Activated naive CD4-positive, alpha-beta T cell treated with anti-CD3 and anti-CD28 coated beads for 36 hours (primary cell): ENCODE measurements at regions not wholly inside any gene's neighbourhood (a gene's known extent, or its start where the extent isn't known, plus 50 kb on each side); places are given as distances from the start of the nearest gene placed in this dataset.

Source experiments
- CTCF ChIA-PET: fragments of 350-600 bp; sonication (Branson Sonifier 250); formaldehyde crosslinking; loops from one replicate; lab custom pipeline; 2021; ENCODE audit warnings: antibody characterized with exemption; lab: Charles Lee
- DNase-seq: peaks from one replicate; pipeline ENCODE4 v3.0.0-alpha.2; 2020
- H3K27ac Mint-ChIP-seq: one replicate; pipeline ENCODE4 v1.8.0; 2021; ENCODE audit warnings: mild to moderate bottlenecking, mixed read lengths
- H3K27me3 Mint-ChIP-seq: one replicate; pipeline ENCODE4 v1.8.0; 2021; ENCODE audit warnings: low read depth, mixed read lengths
- H3K36me3 Mint-ChIP-seq: one replicate; pipeline ENCODE4 v1.8.0; 2021; ENCODE audit warnings: low read depth, mixed read lengths
- H3K4me1 Mint-ChIP-seq: one replicate; pipeline ENCODE4 v1.8.0; 2021; ENCODE audit warnings: low read depth, mixed read lengths
- H3K4me3 Mint-ChIP-seq: one replicate; pipeline ENCODE4 v1.8.0; 2021; ENCODE audit warnings: mild to moderate bottlenecking, moderate library complexity, mixed read lengths
- H3K9me3 Mint-ChIP-seq: one replicate; pipeline ENCODE4 v1.8.0; 2021; ENCODE audit warnings: mixed read lengths
- intact Hi-C: fragments of 100-400 bp; cut with micrococcal nuclease; formaldehyde crosslinking; loops from one replicate; pipeline ENCODE4 v1.15.1; 2023

DNA sequence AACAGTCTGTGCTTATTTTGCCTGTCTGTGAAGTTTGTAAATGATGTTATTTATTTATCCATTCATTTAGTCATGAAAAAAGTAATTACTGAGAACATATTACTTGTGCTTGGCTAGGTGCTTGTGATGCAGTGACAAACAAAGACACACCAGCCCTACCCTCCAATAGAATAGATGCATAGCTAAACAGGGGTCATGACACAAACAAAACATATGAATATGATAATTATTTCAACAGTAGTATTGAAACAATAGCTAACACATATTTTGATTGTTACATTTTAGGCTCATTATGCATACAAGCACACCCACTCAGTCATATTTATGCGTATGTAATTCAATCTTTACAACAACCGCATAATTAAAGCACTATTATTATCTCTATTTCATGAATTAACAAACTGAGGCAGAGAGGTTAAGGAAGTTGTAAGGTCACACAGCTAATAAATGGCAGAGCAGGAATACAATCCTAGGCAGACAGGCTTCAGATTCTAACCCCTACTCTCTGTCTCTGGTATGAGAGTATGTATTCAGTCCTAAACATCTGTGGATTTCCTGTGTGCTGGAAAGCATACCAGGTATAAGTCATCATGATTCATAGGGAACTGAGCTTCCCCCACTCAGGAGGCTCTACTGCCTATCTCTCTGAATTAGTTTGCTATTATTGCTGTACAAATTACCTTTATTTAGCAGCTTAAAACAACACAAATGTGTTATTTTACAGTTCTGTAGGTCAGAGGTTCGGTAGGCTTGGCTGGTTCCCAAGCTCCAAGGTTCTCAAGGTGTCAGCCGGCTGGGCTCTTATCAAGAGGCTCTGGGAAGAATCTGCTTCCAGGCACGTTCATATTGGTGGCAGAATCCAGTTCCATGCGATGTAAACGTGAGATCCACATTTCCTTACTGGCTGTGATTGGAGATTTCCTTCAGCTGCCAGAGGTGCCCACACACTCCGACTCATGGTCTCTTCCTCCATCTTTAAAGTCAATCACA is 509.4 kb downstream of the GALC start:
- H3K27ac Mint-ChIP-seq, result no peak overlapping the region
- H3K4me1 Mint-ChIP-seq, result no peaks in the 10 kb centered on the region
- no peaks in the 10 kb centered on the region for H3K27me3 Mint-ChIP-seq
- no peaks in the 10 kb centered on the region for H3K36me3 Mint-ChIP-seq
- CTCF ChIA-PET, result interaction anchor here (0.6 kb wide), 1 partner anchor 365 kb away, joined by 3 read pairs; no protein-coding TSS in a partner anchor
- H3K4me3 Mint-ChIP-seq, result no peak overlapping the region
- intact Hi-C loops, result no loop called here
- no peak for DNase-seq
- H3K9me3 Mint-ChIP-seq, result no peaks in the 10 kb centered on the region

DNA sequence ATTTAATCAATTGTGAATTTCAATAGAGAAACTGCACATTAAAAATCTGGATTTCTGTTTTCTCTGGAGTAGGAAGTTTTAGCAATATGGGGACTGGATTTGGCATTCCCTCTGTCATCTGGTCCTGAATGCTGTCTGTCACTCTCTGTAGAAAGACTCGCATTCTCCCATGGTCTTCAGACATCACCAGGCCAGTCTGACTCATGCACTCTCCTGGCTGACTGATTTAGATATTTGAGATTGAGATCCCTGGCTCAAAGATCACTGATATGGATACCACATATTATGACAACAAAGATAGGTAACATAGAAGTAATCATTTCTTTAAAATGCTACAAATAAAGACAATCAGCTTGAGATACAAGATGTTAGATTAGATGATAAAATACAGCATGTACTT is 524.5 kb downstream of the GALC start:
- Mint-ChIP-seq H3K27me3 (no peaks in the 10 kb centered on the region), H3K4me1 (no peaks in the 10 kb centered on the region), H3K4me3 (no peak overlapping the region), H3K9me3 (peaks cover 6% of the 10 kb centered on the region), H3K27ac (no peak overlapping the region), H3K36me3 (no peaks in the 10 kb centered on the region)
- CTCF ChIA-PET, result no interaction called here
- no peak for DNase-seq
- intact Hi-C loops, result no loop called here

DNA sequence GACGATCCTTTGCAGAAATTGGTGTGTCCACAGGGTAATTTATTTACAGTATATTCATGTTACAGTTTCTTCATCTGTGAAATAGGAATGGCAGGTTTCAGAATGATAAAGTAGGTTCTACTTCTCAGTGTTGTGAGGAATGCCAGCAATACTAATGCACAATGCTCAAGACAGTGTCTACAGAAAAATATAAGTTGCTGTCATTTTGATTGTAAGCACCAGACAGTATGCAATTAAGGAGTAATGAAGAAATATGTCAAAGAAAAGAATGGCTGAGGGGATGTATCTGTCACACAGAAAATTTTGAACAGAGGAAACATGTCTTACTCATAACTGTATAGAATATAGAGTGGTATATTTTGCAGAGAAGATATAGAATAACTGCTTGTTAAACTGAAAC is 525.4 kb downstream of the GALC start:
- DNase-seq, result no peak
- H3K9me3 Mint-ChIP-seq, result peaks cover 6% of the 10 kb centered on the region
- intact Hi-C loops, result no loop called here
- H3K4me1 Mint-ChIP-seq, result no peaks in the 10 kb centered on the region
- no peaks in the 10 kb centered on the region for H3K27me3 Mint-ChIP-seq
- H3K36me3 Mint-ChIP-seq, result no peaks in the 10 kb centered on the region
- no peak overlapping the region for H3K4me3 Mint-ChIP-seq
- H3K27ac Mint-ChIP-seq, result no peak overlapping the region
- CTCF ChIA-PET, result no interaction called here

DNA sequence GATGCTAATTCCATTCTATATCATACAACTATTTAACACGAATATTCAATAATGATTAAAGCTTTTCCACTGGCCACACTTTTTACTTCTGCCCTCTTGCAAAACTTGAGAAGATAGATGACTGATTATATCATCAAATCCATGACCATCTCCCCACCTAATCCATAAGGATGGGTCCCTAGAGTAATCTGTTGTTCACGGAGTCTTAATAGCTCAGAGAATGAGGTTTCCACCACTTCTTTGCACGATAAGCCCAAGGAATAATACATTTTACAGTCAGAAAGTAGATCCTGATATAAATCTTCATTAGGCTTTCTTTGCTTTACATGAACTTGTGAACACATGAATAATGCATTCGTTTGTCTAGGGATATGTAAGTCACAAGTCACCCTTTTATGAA is 527.2 kb downstream of the GALC start:
- no peaks in the 10 kb centered on the region for H3K36me3 Mint-ChIP-seq
- H3K27ac Mint-ChIP-seq, result no peak overlapping the region
- intact Hi-C loops, result no loop called here
- peaks cover 4% of the 10 kb centered on the region for H3K9me3 Mint-ChIP-seq
- H3K27me3 Mint-ChIP-seq, result no peaks in the 10 kb centered on the region
- no peak for DNase-seq
- H3K4me3 Mint-ChIP-seq, result no peak overlapping the region
- CTCF ChIA-PET, result no interaction called here
- no peaks in the 10 kb centered on the region for H3K4me1 Mint-ChIP-seq

DNA sequence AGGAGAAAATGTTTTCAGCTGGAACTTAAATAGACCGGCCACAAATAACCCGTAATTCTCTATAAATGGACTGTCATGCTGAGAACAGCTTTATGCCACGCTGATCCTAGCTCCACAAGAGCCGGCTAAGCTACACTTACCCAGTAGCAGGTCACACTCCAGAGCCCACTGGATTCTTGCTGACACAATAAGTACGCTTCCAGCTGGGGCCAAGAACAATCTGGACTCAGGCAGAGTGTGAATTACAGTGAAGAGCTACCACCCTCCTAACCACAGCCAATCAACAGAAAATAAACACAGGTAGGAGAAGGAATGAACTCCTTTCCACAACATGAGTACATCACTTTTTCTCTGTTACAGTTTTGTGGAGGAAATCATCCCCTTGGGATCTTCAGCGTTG is 531.3 kb downstream of the GALC start:
- Mint-ChIP-seq H3K36me3 (no peaks in the 10 kb centered on the region), H3K27me3 (no peaks in the 10 kb centered on the region), H3K4me3 (no peak overlapping the region), H3K4me1 (no peaks in the 10 kb centered on the region), H3K9me3 (no peaks in the 10 kb centered on the region), H3K27ac (no peak overlapping the region)
- DNase-seq, result no peak
- CTCF ChIA-PET, result no interaction called here
- intact Hi-C loops, result no loop called here

DNA sequence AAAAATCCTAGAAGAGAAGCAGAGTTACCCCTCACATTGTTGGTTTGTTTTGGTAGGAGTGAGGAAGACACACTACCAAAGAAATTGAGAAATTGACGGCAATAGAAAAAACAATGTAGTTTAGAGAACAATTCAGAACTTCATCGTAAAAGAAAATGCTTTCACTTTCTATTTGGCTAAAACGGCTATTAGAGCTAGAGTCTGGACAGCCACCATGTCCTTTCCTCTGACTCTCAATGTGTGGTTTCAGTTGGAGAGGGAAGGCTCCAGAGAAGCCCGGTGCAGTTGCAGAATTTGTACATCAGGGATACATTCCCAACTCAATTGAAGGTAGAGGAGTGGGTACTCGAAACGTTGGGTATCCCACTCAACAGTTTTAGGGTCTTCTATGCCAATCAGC is 535.3 kb downstream of the GALC start:
- intact Hi-C loops, result no loop called here

DNA sequence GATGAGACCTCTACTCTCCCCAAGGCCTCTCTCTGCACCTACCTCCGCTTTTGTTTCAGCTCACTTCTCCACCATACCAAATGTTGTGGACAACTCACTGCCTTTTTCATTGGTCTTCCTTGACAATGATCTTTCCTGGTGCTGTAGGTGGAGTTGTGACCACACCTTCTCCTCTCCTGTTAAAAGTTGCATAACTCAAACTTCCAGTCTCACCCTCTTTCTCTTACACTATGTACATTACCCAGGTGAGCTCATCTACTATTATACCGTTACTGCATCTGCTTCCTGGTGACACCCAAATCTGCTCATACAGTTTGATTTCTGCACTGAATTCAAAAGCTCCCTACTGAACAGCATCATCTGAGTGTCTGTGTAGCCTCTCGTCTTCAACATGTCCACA is 542.8 kb downstream of the GALC start:
- DNase-seq, result no peak
- Mint-ChIP-seq H3K4me1 (no peaks in the 10 kb centered on the region), H3K4me3 (no peak overlapping the region), H3K36me3 (no peaks in the 10 kb centered on the region), H3K27ac (no peak overlapping the region), H3K27me3 (no peaks in the 10 kb centered on the region), H3K9me3 (no peaks in the 10 kb centered on the region)
- intact Hi-C loops, result no loop called here
- CTCF ChIA-PET, result no interaction called here

More for the DNA sequence above, 535.3 kb downstream of the GALC start:
- no peaks in the 10 kb centered on the region for H3K36me3 Mint-ChIP-seq
- no peaks in the 10 kb centered on the region for H3K4me1 Mint-ChIP-seq
- no peaks in the 10 kb centered on the region for H3K9me3 Mint-ChIP-seq
- H3K27me3 Mint-ChIP-seq, result no peaks in the 10 kb centered on the region
- CTCF ChIA-PET, result interaction anchor here (0.8 kb wide), 1 partner anchor 143 kb away, joined by 3 read pairs; no protein-coding TSS in a partner anchor
- H3K27ac Mint-ChIP-seq, result no peak overlapping the region
- DNase-seq, result no peak
- H3K4me3 Mint-ChIP-seq, result no peak overlapping the region

DNA sequence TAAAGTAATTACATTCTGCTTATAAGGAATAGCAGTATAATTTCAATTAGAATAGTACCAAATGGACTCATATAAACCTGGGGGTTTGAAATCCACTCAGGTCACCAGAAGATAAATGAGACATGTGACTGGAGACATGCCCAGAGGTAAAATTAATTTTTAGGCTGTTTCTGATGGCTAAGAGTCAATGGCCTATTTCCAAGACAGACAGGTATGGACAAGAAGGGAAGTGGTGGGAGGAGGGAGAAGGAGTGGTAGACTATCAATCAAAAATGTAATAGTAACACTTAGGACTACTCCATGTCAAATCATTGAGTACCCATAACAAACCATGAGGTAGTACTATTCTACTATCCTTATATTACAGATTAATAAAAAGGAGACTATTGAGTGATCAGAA is 544.0 kb downstream of the GALC start:
- Mint-ChIP-seq H3K27ac (no peak overlapping the region), H3K27me3 (no peaks in the 10 kb centered on the region), H3K36me3 (no peaks in the 10 kb centered on the region), H3K4me1 (no peaks in the 10 kb centered on the region), H3K9me3 (no peaks in the 10 kb centered on the region), H3K4me3 (no peak overlapping the region)
- no peak for DNase-seq
- CTCF ChIA-PET, result no interaction called here
- intact Hi-C loops, result no loop called here

DNA sequence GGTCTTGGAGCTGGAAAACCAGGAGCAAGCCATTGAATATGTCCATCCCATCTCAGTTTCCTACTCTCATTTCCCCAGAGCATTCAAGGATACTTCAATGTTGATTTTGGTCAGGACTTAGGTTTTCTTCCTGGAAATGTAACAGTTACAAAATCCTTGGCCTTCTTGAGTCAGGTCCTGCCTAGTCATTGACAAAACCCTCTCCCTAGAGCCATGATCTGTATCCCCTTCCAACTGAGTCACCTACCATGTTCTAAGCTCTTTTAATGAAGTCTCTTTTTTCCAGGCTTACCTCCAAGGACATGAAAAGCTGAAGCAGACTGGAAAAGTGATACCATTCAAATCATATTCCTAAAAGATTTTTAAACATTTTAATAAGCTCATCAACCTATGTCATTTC is 549.2 kb downstream of the GALC start:
- intact Hi-C loops, result no loop called here
- DNase-seq, result no peak
- Mint-ChIP-seq H3K9me3 (peaks cover 6% of the 10 kb centered on the region), H3K27me3 (no peaks in the 10 kb centered on the region), H3K27ac (no peak overlapping the region), H3K4me1 (no peaks in the 10 kb centered on the region), H3K4me3 (no peak overlapping the region), H3K36me3 (no peaks in the 10 kb centered on the region)
- CTCF ChIA-PET, result no interaction called here

DNA sequence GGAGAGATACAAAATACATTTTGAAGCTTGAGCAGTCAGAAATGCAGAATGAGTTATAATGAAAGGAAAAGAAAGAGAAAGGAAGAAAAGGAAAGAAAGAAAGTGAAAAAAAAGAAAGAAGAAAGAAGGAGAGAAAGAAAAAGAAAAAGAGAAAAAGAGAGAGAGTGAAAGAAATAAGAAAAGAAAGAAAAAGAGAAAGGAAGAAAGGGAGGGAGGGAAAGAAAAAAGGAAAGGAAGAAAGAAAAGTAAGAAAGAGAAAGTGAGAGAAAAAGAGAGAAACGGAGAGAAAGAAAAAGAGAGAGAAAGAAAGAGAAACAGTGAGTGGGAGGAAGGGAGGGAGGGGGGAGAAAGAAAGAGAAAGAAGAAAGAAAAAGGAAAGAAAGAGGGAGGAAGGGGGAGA is 549.9 kb downstream of the GALC start:
- CTCF ChIA-PET, result no interaction called here
- intact Hi-C loops, result no loop called here
- H3K4me3 Mint-ChIP-seq, result no peak overlapping the region
- H3K27me3 Mint-ChIP-seq, result no peaks in the 10 kb centered on the region
- H3K27ac Mint-ChIP-seq, result no peak overlapping the region
- no peaks in the 10 kb centered on the region for H3K36me3 Mint-ChIP-seq
- H3K9me3 Mint-ChIP-seq, result peaks cover 6% of the 10 kb centered on the region
- DNase-seq, result no peak
- H3K4me1 Mint-ChIP-seq, result no peaks in the 10 kb centered on the region

DNA sequence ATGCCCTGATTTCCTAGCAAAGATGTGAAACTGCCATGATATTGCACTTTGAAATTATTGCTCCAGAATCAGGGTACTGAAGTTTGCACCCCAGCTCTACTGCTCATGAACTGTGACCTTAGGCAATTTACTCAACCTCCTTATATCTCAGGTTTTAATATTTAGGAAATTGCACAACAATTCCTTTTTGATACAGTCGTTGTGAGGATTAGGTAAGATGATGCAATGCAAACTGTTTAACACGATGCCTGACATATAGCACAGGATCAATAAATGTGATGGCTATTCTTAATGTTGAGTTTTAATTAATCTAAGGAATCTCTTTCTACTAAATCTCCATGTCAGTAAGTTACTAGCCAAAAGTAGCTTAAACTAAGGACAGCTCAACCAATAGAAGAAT is 555.8 kb downstream of the GALC start:
- H3K4me1 Mint-ChIP-seq, result no peaks in the 10 kb centered on the region
- CTCF ChIA-PET, result no interaction called here
- no peak overlapping the region for H3K4me3 Mint-ChIP-seq
- no peaks in the 10 kb centered on the region for H3K36me3 Mint-ChIP-seq
- no peaks in the 10 kb centered on the region for H3K27me3 Mint-ChIP-seq
- no peaks in the 10 kb centered on the region for H3K9me3 Mint-ChIP-seq
- no peak for DNase-seq
- intact Hi-C loops, result no loop called here
- H3K27ac Mint-ChIP-seq, result no peak overlapping the region

DNA sequence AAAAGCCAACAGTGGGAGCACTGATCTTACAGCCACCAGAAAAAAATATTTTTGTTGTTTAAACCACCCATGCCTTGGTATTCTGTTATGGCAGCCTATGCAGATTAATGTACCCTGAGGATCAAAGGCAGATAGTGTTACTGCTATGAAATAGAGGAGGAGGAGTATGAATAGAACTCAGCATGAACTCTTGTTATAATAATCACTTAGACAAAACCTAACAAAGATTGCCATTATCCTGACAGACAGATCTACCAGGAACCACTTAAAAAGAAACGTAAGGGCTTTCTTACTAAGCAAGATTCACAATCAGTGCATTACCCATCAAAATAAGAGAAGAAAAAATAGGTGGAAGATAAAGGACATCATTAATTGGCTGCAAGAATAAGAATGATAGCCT is 558.3 kb downstream of the GALC start:
- peaks cover 2% of the 10 kb centered on the region for H3K9me3 Mint-ChIP-seq
- H3K36me3 Mint-ChIP-seq, result no peaks in the 10 kb centered on the region
- H3K4me1 Mint-ChIP-seq, result no peaks in the 10 kb centered on the region
- H3K4me3 Mint-ChIP-seq, result no peak overlapping the region
- no peak for DNase-seq
- CTCF ChIA-PET, result no interaction called here
- H3K27me3 Mint-ChIP-seq, result no peaks in the 10 kb centered on the region
- intact Hi-C loops, result no loop called here
- H3K27ac Mint-ChIP-seq, result no peak overlapping the region

DNA sequence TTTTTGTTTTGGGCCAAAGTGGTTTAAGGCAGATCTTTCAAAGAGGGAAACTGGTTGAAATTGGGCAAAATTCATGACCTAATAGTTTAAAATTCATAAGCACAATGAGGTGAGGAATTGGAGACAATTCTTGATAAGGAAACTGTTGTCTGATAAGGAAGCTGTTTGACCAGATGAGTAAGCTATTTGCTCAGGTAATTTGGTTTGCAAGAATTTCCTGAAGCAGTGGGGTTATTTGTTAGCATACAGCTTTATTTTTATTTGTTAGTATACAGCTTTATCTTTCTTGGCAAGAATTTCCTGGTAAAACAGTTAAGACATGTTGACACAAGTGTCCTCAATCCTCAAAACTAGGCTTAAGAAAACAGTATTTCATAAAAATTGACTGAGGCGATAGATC is 559.0 kb downstream of the GALC start:
- no peak overlapping the region for H3K4me3 Mint-ChIP-seq
- peaks cover 2% of the 10 kb centered on the region for H3K9me3 Mint-ChIP-seq
- intact Hi-C loops, result no loop called here

More for the DNA sequence above, 559.0 kb downstream of the GALC start:
- H3K36me3 Mint-ChIP-seq, result no peaks in the 10 kb centered on the region
- no peaks in the 10 kb centered on the region for H3K27me3 Mint-ChIP-seq
- CTCF ChIA-PET, result no interaction called here
- no peaks in the 10 kb centered on the region for H3K4me1 Mint-ChIP-seq
- DNase-seq, result no peak
- no peak overlapping the region for H3K27ac Mint-ChIP-seq
